H1 (cell line): ENCODE measurements at regions not wholly inside any gene's neighbourhood (a gene's known extent, or its start where the extent isn't known, plus 50 kb on each side); places are given as distances from the start of the nearest gene placed in this dataset.

Experiments used
- ATF3 ChIP-seq: IDR thresholded peaks from 2 replicates; pipeline ENCODE4 v1.6.1; 2011; ENCODE audit warnings: low read depth, mild to moderate bottlenecking, low read length; ENCODE audit not compliant: insufficient read depth
- BACH1 ChIP-seq: IDR thresholded peaks from 2 replicates; pipeline ENCODE4 v1.6.1; 2012; ENCODE audit warnings: low read length, improper control_type of control experiment
- CEBPB ChIP-seq: IDR thresholded peaks from 2 replicates; pipeline ENCODE4 v1.6.1; 2012; ENCODE audit warnings: low read depth, low read length
- CTBP2 ChIP-seq: IDR thresholded peaks from 2 replicates; pipeline ENCODE4 v1.7.0; 2011; ENCODE audit warnings: borderline replicate concordance, mild to moderate bottlenecking, moderate library complexity, mixed read lengths, low read length; ENCODE audit not compliant: insufficient read depth, insufficient read length
- CTCF ChIP-seq, 3 experiments: IDR thresholded peaks; 1 replicate in 2 of 3; 2 replicates in 1 of 3; pipeline versions ENCODE4 v1.5.1 to v1.6.1; 2011; ENCODE audit warnings: low read length in 3 of 3, mild to moderate bottlenecking in 3 of 3, inconsistent platforms in 2 of 3, low read depth in 1 of 3, moderate library complexity in 1 of 3; ENCODE audit not compliant: insufficient read depth in 1 of 3; ENCODE audit errors: control extremely low read depth in 1 of 3
- EP300 ChIP-seq, 2 experiments: IDR thresholded peaks; 1 replicate in 1 of 2; 2 replicates in 1 of 2; pipeline ENCODE4 v1.6.1; 2011 to 2012; ENCODE audit warnings: low read depth in 2 of 2, low read length in 2 of 2, mild to moderate bottlenecking in 2 of 2, borderline replicate concordance in 1 of 2, inconsistent platforms in 1 of 2, moderate library complexity in 1 of 2
- EZH2 ChIP-seq: fragments of 200-600 bp; sonication (generic); IDR thresholded peaks from 2 replicates; pipeline ENCODE4 v1.7.1; 2012; ENCODE audit warnings: low read depth, mild to moderate bottlenecking, moderate library complexity, low read length, inconsistent platforms; ENCODE audit not compliant: severe bottlenecking
- FOSL1 ChIP-seq: IDR thresholded peaks from 2 replicates; pipeline ENCODE4 v1.6.1; 2011; ENCODE audit warnings: mild to moderate bottlenecking, low read depth, low read length, moderate library complexity; ENCODE audit not compliant: insufficient read depth
- POLR2A ChIP-seq, 2 experiments: IDR thresholded peaks; 1 replicate in 1 of 2; 2 replicates in 1 of 2; pipeline ENCODE4 v1.6.1; 2011; ENCODE audit warnings: low read depth in 2 of 2, low read length in 2 of 2, mild to moderate bottlenecking in 2 of 2; ENCODE audit errors: control extremely low read depth in 1 of 2
- POLR2AphosphoS5 ChIP-seq: IDR thresholded peaks from 2 replicates; pipeline ENCODE4 v1.6.1; 2011; ENCODE audit warnings: low read depth, low read length
- SIN3A ChIP-seq, 2 experiments: IDR thresholded peaks in 1 of 2; conservative IDR thresholded peaks in 1 of 2; 2 replicates each; pipeline ENCODE4 v1.6.1; 2011 to 2012; ENCODE audit warnings: low read length in 2 of 2, improper control_type of control experiment in 1 of 2, low read depth in 1 of 2, mild to moderate bottlenecking in 1 of 2
- SRF ChIP-seq: IDR thresholded peaks from 2 replicates; pipeline ENCODE4 v1.6.1; 2011; ENCODE audit warnings: mild to moderate bottlenecking, low read depth, low read length, moderate library complexity
- SUZ12 ChIP-seq: fragments of 200-600 bp; sonication (generic); IDR thresholded peaks from 2 replicates; pipeline ENCODE4 v1.6.1; 2012; ENCODE audit warnings: mild to moderate bottlenecking, inconsistent platforms, low read length, moderate library complexity, mixed read lengths

GRCh38 chr11:46208803-46209202 is 68.7 kb upstream of the CREB3L1 start:
- no peak for TF ChIP-seq POLR2AphosphoS5
- TF ChIP-seq CEBPB = no peak
- no peak for TF ChIP-seq BACH1
- TF ChIP-seq CTCF (IDR thresholded peaks at IDR 0.05; ENCODE audit: control extremely low read depth in 1 of 3, insufficient read depth in 1 of 3, low read depth in 1 of 3, low read length in 3 of 3) = no peak
- no peak for TF ChIP-seq SUZ12
- no peak for TF ChIP-seq EP300 (IDR thresholded peaks at IDR 0.05; ENCODE audit: borderline replicate concordance in 1 of 2, low read depth in 2 of 2, low read length in 2 of 2)
- TF ChIP-seq SIN3A (conservative IDR thresholded peaks at IDR 0.05 in 1 of 2, IDR thresholded peaks at IDR 0.05 in 1 of 2; ENCODE audit: low read depth in 1 of 2, low read length in 2 of 2) = no peak
- TF ChIP-seq POLR2A (IDR thresholded peaks at IDR 0.05; ENCODE audit: control extremely low read depth in 1 of 2, low read depth in 2 of 2, low read length in 2 of 2) = no peak
- TF ChIP-seq SRF = no peak
- no peak for TF ChIP-seq CTBP2
- TF ChIP-seq FOSL1 = no peak
- no peak for TF ChIP-seq ATF3
- no peak for TF ChIP-seq EZH2
